SK-N-SH (cell line): ENCODE measurements at regions not wholly inside any gene's neighbourhood (a gene's known extent, or its start where the extent isn't known, plus 50 kb on each side); places are given as distances from the start of the nearest gene placed in this dataset.

ENCODE experiments used
- CTCF ChIA-PET: fragments of 300-600, 350-600 bp; formaldehyde crosslinking; extraction: SDS; loops from one replicate; lab custom pipeline; 2021; lab: Yijun Ruan, JAX
- POLR2A ChIA-PET: fragments of 350-600 bp; sonication (Branson Sonifier 250); formaldehyde crosslinking; extraction: SDS; loops from one replicate; lab custom pipeline; 2020; ENCODE audit warnings: antibody characterized with exemption, inconsistent platforms; lab: Yijun Ruan, JAX
- DNase-seq: peaks from one replicate; pipeline ENCODE4 v3.0.0; 2012
- H2AFZ ChIP-seq: fragments of 200-600 bp; sonication (generic); 2 replicates; pipeline ENCODE4 v1.8.1; 2016; ENCODE audit warnings: antibody characterized with exemption, mild to moderate bottlenecking, low read depth
- H3F3A ChIP-seq: fragments of 200-600 bp; sonication (generic); replicated peaks from 2 replicates; pipeline ENCODE3; 2016; ENCODE audit warnings: antibody characterized with exemption, mild to moderate bottlenecking; ENCODE audit not compliant: insufficient read depth
- H3K27ac ChIP-seq, 2 experiments: fragments of 200-500 bp in 1 of 2; fragments of 200-600 bp in 1 of 2; sonication (Bioruptor generic) in 1 of 2; sonication (generic), shearing (Covaris generic) in 1 of 2; 2 replicates each; pipeline versions ENCODE4 v1.5.1 to v1.6.1; 2014 to 2016; ENCODE audit warnings: low read depth in 2 of 2, inconsistent platforms in 1 of 2, low read length in 1 of 2, mild to moderate bottlenecking in 1 of 2, mixed read lengths in 1 of 2
- H3K27me3 ChIP-seq: fragments of 200-600 bp; sonication (generic), shearing (Covaris generic); 2 replicates; pipeline ENCODE4 v1.6.1; 2016; ENCODE audit warnings: mixed run types; ENCODE audit not compliant: insufficient read depth
- H3K36me3 ChIP-seq, 2 experiments: fragments of 200-500 bp in 1 of 2; fragments of 200-600 bp in 1 of 2; sonication (Bioruptor generic) in 1 of 2; sonication (generic) in 1 of 2; replicated peaks in 1 of 2; 2 replicates each; pipeline versions ENCODE3 to v1.5.1; 2014 to 2016; ENCODE audit warnings: low read length in 1 of 2, mild to moderate bottlenecking in 1 of 2; ENCODE audit not compliant: insufficient read depth in 2 of 2, control insufficient read depth in 1 of 2
- H3K4me1 ChIP-seq, 2 experiments: fragments of 200-500 bp in 1 of 2; fragments of 200-600 bp in 1 of 2; sonication (Bioruptor generic) in 1 of 2; sonication (generic), shearing (Covaris generic) in 1 of 2; 2 replicates each; pipeline versions ENCODE4 v1.5.1 to v1.6.1; 2014 to 2016; ENCODE audit warnings: low read depth in 1 of 2, low read length in 1 of 2, mixed run types in 1 of 2; ENCODE audit not compliant: insufficient read depth in 2 of 2, control insufficient read depth in 1 of 2
- H3K4me2 ChIP-seq: fragments of 200-600 bp; sonication (generic), shearing (Covaris generic); 2 replicates; pipeline ENCODE4 v1.6.1; 2017; ENCODE audit warnings: mixed run types
- H3K4me3 ChIP-seq, 2 experiments: fragments of 200-500 bp in 1 of 2; fragments of 200-600 bp in 1 of 2; sonication (Bioruptor generic) in 1 of 2; sonication (generic), shearing (Covaris generic) in 1 of 2; 2 replicates each; pipeline versions ENCODE4 v1.5.1 to v1.8.1; 2014 to 2016; ENCODE audit warnings: low read depth in 2 of 2, inconsistent platforms in 1 of 2, low read length in 1 of 2, mild to moderate bottlenecking in 1 of 2, mixed read lengths in 1 of 2, moderate library complexity in 1 of 2
- H3K79me2 ChIP-seq: fragments of 200-600 bp; sonication (generic); 2 replicates; pipeline ENCODE4 v1.8.1; 2017; ENCODE audit warnings: mild to moderate bottlenecking; ENCODE audit not compliant: insufficient read depth
- H3K9ac ChIP-seq: fragments of 200-600 bp; sonication (generic); 2 replicates; pipeline ENCODE4 v1.6.1; 2017; ENCODE audit warnings: mixed run types
- H3K9me2 ChIP-seq: fragments of 200-600 bp; sonication (generic); 2 replicates; pipeline ENCODE4 v1.6.1; 2017; ENCODE audit warnings: mixed run types
- H3K9me3 ChIP-seq: fragments of 200-600 bp; sonication (generic); 2 replicates; pipeline ENCODE4 v1.6.1; 2017; ENCODE audit warnings: mixed run types, mild to moderate bottlenecking, moderate library complexity
- H4K20me1 ChIP-seq: fragments of 200-600 bp; sonication (generic); 2 replicates; pipeline ENCODE4 v1.6.1; 2017; ENCODE audit warnings: mild to moderate bottlenecking, mixed run types; ENCODE audit not compliant: insufficient read depth
- CHD2 ChIP-seq: fragments of 150-350 bp; IDR thresholded peaks from 2 replicates; pipeline ENCODE4 v1.6.1; 2018; ENCODE audit warnings: low read length; ENCODE audit not compliant: partially characterized antibody
- EP300 ChIP-seq, 2 experiments: IDR thresholded peaks; 2 replicates each; pipeline versions ENCODE4 v1.4.0 to v1.6.1; 2012; ENCODE audit warnings: borderline replicate concordance in 1 of 2, low read depth in 1 of 2, low read length in 1 of 2
- FOXJ3 ChIP-seq: sonication (generic); formaldehyde crosslinking; IDR thresholded peaks from 2 replicates; pipeline ENCODE4 v1.5.1; 2020; ENCODE audit warnings: mild to moderate bottlenecking, missing genetic modification reagents
- FOXM1 ChIP-seq: IDR thresholded peaks from 2 replicates; pipeline ENCODE4 v1.4.0; 2012; ENCODE audit warnings: low read depth, mild to moderate bottlenecking
- JUND ChIP-seq: IDR thresholded peaks from 2 replicates; pipeline ENCODE4 v1.4.0; 2012
- MEF2A ChIP-seq: IDR thresholded peaks from 2 replicates; pipeline ENCODE4 v1.4.0; 2012; ENCODE audit warnings: low read depth, borderline replicate concordance
- NRF1 ChIP-seq: IDR thresholded peaks from 2 replicates; pipeline ENCODE4 v1.6.1; 2012; ENCODE audit warnings: low read depth, mild to moderate bottlenecking, low read length
- POLR2AphosphoS5 ChIP-seq: IDR thresholded peaks from 2 replicates; pipeline ENCODE4 v1.6.1; 2012; ENCODE audit warnings: low read depth, low read length
- SIN3A ChIP-seq: IDR thresholded peaks from 2 replicates; pipeline ENCODE4 v1.6.1; 2012; ENCODE audit warnings: low read depth, mild to moderate bottlenecking, low read length, moderate library complexity, borderline replicate concordance
- SMC3 ChIP-seq: IDR thresholded peaks from 2 replicates; pipeline ENCODE4 v1.6.1; 2012; ENCODE audit warnings: low read depth, low read length, improper control_type of control experiment
- YY1 ChIP-seq: IDR thresholded peaks from 2 replicates; pipeline ENCODE4 v1.4.0; 2012; ENCODE audit warnings: low read depth, mild to moderate bottlenecking
- WGBS: methylation state at CpG from one replicate; pipeline ENCODE4 v1.1.6; 2017; ENCODE audit warnings: low lambda C conversion rate; 5-methylcytosine and 5-hydroxymethylcytosine counted together
- TF ChIP-seq, protein P1 (sequence below): IDR thresholded peaks from 2 replicates; pipeline ENCODE4 v1.4.0; 2012; ENCODE audit warnings: low read depth, borderline replicate concordance
- TF ChIP-seq, protein P2 (sequence below): fragments of 200-600 bp; sonication (generic); IDR thresholded peaks from 2 replicates; pipeline ENCODE4 v1.6.1; 2017; ENCODE audit warnings: antibody characterized with exemption, mild to moderate bottlenecking, moderate library complexity
- TF ChIP-seq, protein P3 (sequence below): fragments of 150-350 bp; IDR thresholded peaks from 2 replicates; pipeline ENCODE4 v1.6.1; 2016; ENCODE audit warnings: mild to moderate bottlenecking, low read depth, low read length
- TF ChIP-seq, protein P4 (sequence below): IDR thresholded peaks from 2 replicates; pipeline ENCODE4 v1.4.0; 2012; ENCODE audit warnings: low read depth, borderline replicate concordance

DNA sequence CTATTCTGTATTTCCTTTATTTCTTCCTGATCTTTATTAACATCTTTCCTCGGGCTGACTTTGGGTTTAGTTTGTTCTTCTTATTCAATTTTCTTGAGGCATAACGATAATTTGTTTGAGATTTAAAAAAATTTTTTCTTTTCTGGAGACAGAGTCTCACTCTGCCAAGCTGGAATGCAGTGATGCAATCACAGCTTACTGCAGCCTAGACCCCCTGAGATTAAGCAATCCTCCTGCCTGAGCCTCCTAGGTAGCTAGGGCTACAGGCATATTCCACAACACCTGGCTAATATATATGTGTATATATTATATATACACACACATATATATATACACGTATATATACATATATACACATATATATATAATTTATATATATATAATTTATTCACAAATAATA lies 540.2 kb downstream of the NXPH1 start:
- Histone ChIP-seq H3K9me3 (no peaks in the 10 kb centered on the region), H3K9ac (no peak overlapping the region), H2AFZ (no peak overlapping the region), H3K36me3 (no peaks in the 10 kb centered on the region), H3K79me2 (no peaks in the 10 kb centered on the region), H3F3A (no peaks in the 10 kb centered on the region), H3K27ac (no peak overlapping the region), H3K4me2 (no peak overlapping the region), H4K20me1 (no peaks in the 10 kb centered on the region), H3K9me2 (no peaks in the 10 kb centered on the region; the same call in 1 of the 2 replicates), H3K27me3 (no peaks in the 10 kb centered on the region), H3K4me1 (no peaks in the 10 kb centered on the region; a peak in 1 of 4 replicates), H3K4me3 (no peak overlapping the region)
- ChIA-PET CTCF (interaction anchor here (0.6 to 1.1 kb wide), 3 partner anchors 9 to 58 kb away, joined by 3 to 4 read pairs (median 3); no protein-coding TSS in a partner anchor), POLR2A (no interaction called here)
- TF ChIP-seq, protein P1, sequence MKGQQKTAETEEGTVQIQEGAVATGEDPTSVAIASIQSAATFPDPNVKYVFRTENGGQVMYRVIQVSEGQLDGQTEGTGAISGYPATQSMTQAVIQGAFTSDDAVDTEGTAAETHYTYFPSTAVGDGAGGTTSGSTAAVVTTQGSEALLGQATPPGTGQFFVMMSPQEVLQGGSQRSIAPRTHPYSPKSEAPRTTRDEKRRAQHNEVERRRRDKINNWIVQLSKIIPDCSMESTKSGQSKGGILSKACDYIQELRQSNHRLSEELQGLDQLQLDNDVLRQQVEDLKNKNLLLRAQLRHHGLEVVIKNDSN, result no peak
- TF ChIP-seq, protein P2, sequence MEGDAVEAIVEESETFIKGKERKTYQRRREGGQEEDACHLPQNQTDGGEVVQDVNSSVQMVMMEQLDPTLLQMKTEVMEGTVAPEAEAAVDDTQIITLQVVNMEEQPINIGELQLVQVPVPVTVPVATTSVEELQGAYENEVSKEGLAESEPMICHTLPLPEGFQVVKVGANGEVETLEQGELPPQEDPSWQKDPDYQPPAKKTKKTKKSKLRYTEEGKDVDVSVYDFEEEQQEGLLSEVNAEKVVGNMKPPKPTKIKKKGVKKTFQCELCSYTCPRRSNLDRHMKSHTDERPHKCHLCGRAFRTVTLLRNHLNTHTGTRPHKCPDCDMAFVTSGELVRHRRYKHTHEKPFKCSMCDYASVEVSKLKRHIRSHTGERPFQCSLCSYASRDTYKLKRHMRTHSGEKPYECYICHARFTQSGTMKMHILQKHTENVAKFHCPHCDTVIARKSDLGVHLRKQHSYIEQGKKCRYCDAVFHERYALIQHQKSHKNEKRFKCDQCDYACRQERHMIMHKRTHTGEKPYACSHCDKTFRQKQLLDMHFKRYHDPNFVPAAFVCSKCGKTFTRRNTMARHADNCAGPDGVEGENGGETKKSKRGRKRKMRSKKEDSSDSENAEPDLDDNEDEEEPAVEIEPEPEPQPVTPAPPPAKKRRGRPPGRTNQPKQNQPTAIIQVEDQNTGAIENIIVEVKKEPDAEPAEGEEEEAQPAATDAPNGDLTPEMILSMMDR, result no peak
- TF ChIP-seq CHD2 (no peak), NRF1 (no peak)
- 14% methylated on average over 3 of the region's 3 CpGs for WGBS
- DNase-seq, result no peak

DNA sequence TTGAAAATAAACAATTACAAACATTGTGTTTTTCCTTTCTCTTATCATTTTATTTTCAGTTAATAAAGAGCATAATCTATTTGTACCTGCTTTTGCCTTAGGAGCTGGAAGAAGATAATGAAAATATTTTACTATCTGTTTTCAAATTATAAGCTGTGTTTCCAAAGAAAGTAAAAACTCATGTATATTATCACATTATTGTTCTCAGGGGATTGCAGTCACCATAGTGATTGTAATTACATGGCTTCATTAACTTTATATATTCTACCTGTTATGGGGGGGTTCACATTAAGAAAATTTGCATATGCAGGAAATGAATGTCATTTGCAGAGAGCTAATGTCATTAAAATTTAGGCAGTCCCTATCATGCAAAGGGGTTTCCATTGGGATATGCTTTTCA lies 542.3 kb downstream of the NXPH1 start:
- H4K20me1 ChIP-seq, result no peaks in the 10 kb centered on the region
- H3K27ac ChIP-seq, result no peak overlapping the region
- H3K4me3 ChIP-seq, result no peak overlapping the region
- ChIA-PET POLR2A (no interaction called here), CTCF (interaction anchor here (1.0 to 1.1 kb wide), 2 partner anchors 10 to 16 kb away, joined by 3 read pairs; no protein-coding TSS in a partner anchor)
- no peak overlapping the region for H3K9ac ChIP-seq
- H3K9me2 ChIP-seq, result no peaks in the 10 kb centered on the region; the same call in 1 of the 2 replicates
- no peaks in the 10 kb centered on the region; the same call in 1 of the 2 replicates for H3K9me3 ChIP-seq
- TF ChIP-seq, protein P3, sequence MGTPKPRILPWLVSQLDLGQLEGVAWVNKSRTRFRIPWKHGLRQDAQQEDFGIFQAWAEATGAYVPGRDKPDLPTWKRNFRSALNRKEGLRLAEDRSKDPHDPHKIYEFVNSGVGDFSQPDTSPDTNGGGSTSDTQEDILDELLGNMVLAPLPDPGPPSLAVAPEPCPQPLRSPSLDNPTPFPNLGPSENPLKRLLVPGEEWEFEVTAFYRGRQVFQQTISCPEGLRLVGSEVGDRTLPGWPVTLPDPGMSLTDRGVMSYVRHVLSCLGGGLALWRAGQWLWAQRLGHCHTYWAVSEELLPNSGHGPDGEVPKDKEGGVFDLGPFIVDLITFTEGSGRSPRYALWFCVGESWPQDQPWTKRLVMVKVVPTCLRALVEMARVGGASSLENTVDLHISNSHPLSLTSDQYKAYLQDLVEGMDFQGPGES, result no peak
- TF ChIP-seq JUND (no peak), FOXM1 (no peak), MEF2A (no peak), SMC3 (no peak), YY1 (no peak), SIN3A (no peak), FOXJ3 (no peak), POLR2AphosphoS5 (no peak), EP300 (IDR thresholded peaks at IDR 0.05; ENCODE audit: borderline replicate concordance in 1 of 2, low read depth in 1 of 2, low read length in 1 of 2) (no peak)
- TF ChIP-seq, protein P2, result no peak
- TF ChIP-seq, protein P1, result no peak
- TF ChIP-seq, protein P4, sequence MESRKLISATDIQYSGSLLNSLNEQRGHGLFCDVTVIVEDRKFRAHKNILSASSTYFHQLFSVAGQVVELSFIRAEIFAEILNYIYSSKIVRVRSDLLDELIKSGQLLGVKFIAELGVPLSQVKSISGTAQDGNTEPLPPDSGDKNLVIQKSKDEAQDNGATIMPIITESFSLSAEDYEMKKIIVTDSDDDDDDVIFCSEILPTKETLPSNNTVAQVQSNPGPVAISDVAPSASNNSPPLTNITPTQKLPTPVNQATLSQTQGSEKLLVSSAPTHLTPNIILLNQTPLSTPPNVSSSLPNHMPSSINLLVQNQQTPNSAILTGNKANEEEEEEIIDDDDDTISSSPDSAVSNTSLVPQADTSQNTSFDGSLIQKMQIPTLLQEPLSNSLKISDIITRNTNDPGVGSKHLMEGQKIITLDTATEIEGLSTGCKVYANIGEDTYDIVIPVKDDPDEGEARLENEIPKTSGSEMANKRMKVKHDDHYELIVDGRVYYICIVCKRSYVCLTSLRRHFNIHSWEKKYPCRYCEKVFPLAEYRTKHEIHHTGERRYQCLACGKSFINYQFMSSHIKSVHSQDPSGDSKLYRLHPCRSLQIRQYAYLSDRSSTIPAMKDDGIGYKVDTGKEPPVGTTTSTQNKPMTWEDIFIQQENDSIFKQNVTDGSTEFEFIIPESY, result no peak
- no peaks in the 10 kb centered on the region; a peak in 1 of 4 replicates for H3K4me1 ChIP-seq
- no peak overlapping the region for H2AFZ ChIP-seq
- no peaks in the 10 kb centered on the region for H3F3A ChIP-seq
- H3K36me3 ChIP-seq, result no peaks in the 10 kb centered on the region
- DNase-seq, result no peak
- no peak overlapping the region for H3K4me2 ChIP-seq
- H3K79me2 ChIP-seq, result no peaks in the 10 kb centered on the region
- no peaks in the 10 kb centered on the region for H3K27me3 ChIP-seq
